HepG2 (cell line): ENCODE measurements at regions not wholly inside any gene's neighbourhood (a gene's known extent, or its start where the extent isn't known, plus 50 kb on each side); places are given as distances from the start of the nearest gene placed in this dataset.

Experiments
- ATAC-seq: fragments of 200-7000 bp; cut with Tn5 transposase; 3 replicates; pipeline ENCODE4 v1.9.1; 2020; ENCODE audit warnings: mild to moderate bottlenecking, moderate library complexity
- BruUV-seq: library from RNA; stranded (reverse); fragments of 400-500 nt; replicated peaks from 2 replicates; lab custom pipeline; 2021; lab: Mats Ljungman, UMichigan
- CTCF ChIA-PET: fragments of 300-600 bp; formaldehyde crosslinking; extraction: SDS; loops from one replicate; lab custom pipeline; 2021; ENCODE audit warnings: low total read pairs, inconsistent platforms, low intra/inter-chr PET ratio; lab: Yijun Ruan, JAX
- POLR2A ChIA-PET: fragments of 350-600 bp; sonication (Branson Sonifier 250); formaldehyde crosslinking; loops from one replicate; lab custom pipeline; 2020; ENCODE audit warnings: antibody characterized with exemption, inconsistent platforms; lab: Yijun Ruan, JAX
- DNase-seq: peaks from one replicate; pipeline ENCODE4 v3.0.0-alpha.2; 2015; ENCODE audit warnings: low spot score
- FAIRE-seq: peaks from 3 replicates; lab custom pipeline; 2011; peaks lifted over from hg19 to GRCh38; lab: Jason Lieb, UNC
- H2AFZ ChIP-seq: one replicate; pipeline ENCODE4 v1.6.1; 2011; ENCODE audit warnings: low read length, inconsistent platforms
- H3K27ac ChIP-seq: fragments of 300-600 bp; 3 replicates; pipeline ENCODE4 v1.8.0; 2011; ENCODE audit warnings: mixed run types, mild to moderate bottlenecking, mixed read lengths, low read length, inconsistent platforms; ENCODE audit not compliant: insufficient read depth; ENCODE audit errors: extremely low read length
- H3K27me3 ChIP-seq, 2 experiments: fragments of 200-600 bp in 1 of 2; 2 replicates in 1 of 2; 3 replicates in 1 of 2; pipeline versions ENCODE4 v1.6.0 to v1.8.0; 2011; ENCODE audit warnings: low read length in 2 of 2, mild to moderate bottlenecking in 2 of 2, moderate library complexity in 2 of 2, inconsistent platforms in 1 of 2; ENCODE audit not compliant: insufficient read depth in 2 of 2, control insufficient read depth in 1 of 2
- H3K36me3 ChIP-seq, 2 experiments: fragments of 200-600 bp in 1 of 2; replicated peaks in 1 of 2; 2 replicates in 1 of 2; 3 replicates in 1 of 2; pipeline versions ENCODE4 v1.5.1 to v1.8.0; 2011; ENCODE audit warnings: low read length in 2 of 2, inconsistent platforms in 1 of 2; ENCODE audit not compliant: insufficient read depth in 2 of 2, control insufficient read depth in 1 of 2
- H3K4me1 ChIP-seq: 2 replicates; pipeline ENCODE4 v1.5.1; 2012; ENCODE audit warnings: low read length, inconsistent platforms; ENCODE audit not compliant: insufficient read depth
- H3K4me2 ChIP-seq: 2 replicates; pipeline ENCODE4 v1.6.0; 2011; ENCODE audit warnings: low read depth, low read length, inconsistent platforms
- H3K4me3 ChIP-seq, 3 experiments: fragments of 200-600 bp in 1 of 3; sonication (generic), shearing (Covaris generic) in 1 of 3; replicated peaks in 1 of 3; 2 replicates each; pipeline ENCODE4 v1.5.1; 2011 to 2016; ENCODE audit warnings: low read length in 3 of 3, inconsistent platforms in 2 of 3, low read depth in 2 of 3, mild to moderate bottlenecking in 2 of 3, control low read depth in 1 of 3, mixed read lengths in 1 of 3; ENCODE audit not compliant: insufficient read depth in 1 of 3
- H3K79me2 ChIP-seq: one replicate; pipeline ENCODE4 v1.6.1; 2011; ENCODE audit warnings: low read length, inconsistent platforms; ENCODE audit not compliant: insufficient read depth
- H3K9ac ChIP-seq: 2 replicates; pipeline ENCODE4 v1.6.0; 2011; ENCODE audit warnings: mild to moderate bottlenecking, low read depth, low read length, inconsistent platforms; ENCODE audit not compliant: insufficient read depth
- H3K9me3 ChIP-seq: 2 replicates; pipeline ENCODE4 v1.5.1; 2012; ENCODE audit warnings: mild to moderate bottlenecking, low read length
- H4K20me1 ChIP-seq: 2 replicates; pipeline ENCODE4 v1.6.0; 2011; ENCODE audit warnings: inconsistent platforms, mild to moderate bottlenecking, low read length, moderate library complexity; ENCODE audit not compliant: insufficient read depth
- ARID2 ChIP-seq: sonication (generic); formaldehyde crosslinking; IDR thresholded peaks from 2 replicates; pipeline ENCODE4 v1.8.1; 2022; ENCODE audit warnings: mild to moderate bottlenecking, missing genetic modification reagents, borderline replicate concordance
- ATF2 ChIP-seq: sonication (generic); formaldehyde crosslinking; IDR thresholded peaks from 2 replicates; pipeline ENCODE4 v1.4.0; 2020; ENCODE audit warnings: missing genetic modification reagents
- DDIT3 ChIP-seq: sonication (generic); formaldehyde crosslinking; IDR thresholded peaks from 2 replicates; pipeline ENCODE4 v1.4.0; 2020; ENCODE audit warnings: mild to moderate bottlenecking, missing genetic modification reagents
- KLF12 ChIP-seq: sonication (generic); formaldehyde crosslinking; IDR thresholded peaks from 2 replicates; pipeline ENCODE4 v1.4.0; 2020; ENCODE audit warnings: missing genetic modification reagents, borderline replicate concordance
- NFE2L2 ChIP-seq: fragments of 150-350 bp; IDR thresholded peaks from 2 replicates; pipeline ENCODE4 v1.6.1; 2014; ENCODE audit warnings: low read length
- REST ChIP-seq, 2 experiments: IDR thresholded peaks; 2 replicates each; pipeline ENCODE4 v1.6.1; 2011 to 2012; ENCODE audit warnings: low read length in 2 of 2, borderline replicate concordance in 1 of 2, low read depth in 1 of 2, mild to moderate bottlenecking in 1 of 2, moderate library complexity in 1 of 2
- TP53 ChIP-seq: sonication (generic); formaldehyde crosslinking; conservative IDR thresholded peaks from 2 replicates; pipeline ENCODE4 v1.4.0; 2020; ENCODE audit warnings: missing genetic modification reagents
- ZNF124 ChIP-seq: sonication (generic); formaldehyde crosslinking; IDR thresholded peaks from 2 replicates; pipeline ENCODE4 v1.4.0; 2020; ENCODE audit warnings: missing genetic modification reagents
- ZNF431 ChIP-seq: sonication (generic); formaldehyde crosslinking; IDR thresholded peaks from 2 replicates; pipeline ENCODE4 v1.9.0; 2022; ENCODE audit warnings: missing genetic modification reagents, low read depth, mild to moderate bottlenecking, borderline replicate concordance
- ZNF598 ChIP-seq: sonication (generic); formaldehyde crosslinking; IDR thresholded peaks from 2 replicates; pipeline ENCODE4 v1.5.1; 2020; ENCODE audit warnings: mild to moderate bottlenecking, missing genetic modification reagents, borderline replicate concordance
- WGBS: methylation state at CpG from one replicate; pipeline ENCODE4 v1.1.6; 2017; ENCODE audit warnings: low lambda C conversion rate; 5-methylcytosine and 5-hydroxymethylcytosine counted together
- in situ Hi-C: cut with HindIII; loops from 2 replicates; pipeline ENCODE4 v1.10.0; 2017; ENCODE audit warnings: low pct_unique_long_range_greater_than_20kb; ENCODE audit not compliant: extremely low pct_ligation_motif_present
- intact Hi-C: fragments of 100-400 bp; cut with micrococcal nuclease; formaldehyde crosslinking; loops from one replicate; pipeline ENCODE4 v1.10.0; 2022; ENCODE audit not compliant: unreplicated experiment
- TF ChIP-seq, protein P1 (sequence below): sonication (generic); formaldehyde crosslinking; IDR thresholded peaks from 2 replicates; pipeline ENCODE4 v1.4.0; 2020; ENCODE audit warnings: missing genetic modification reagents

DNA sequence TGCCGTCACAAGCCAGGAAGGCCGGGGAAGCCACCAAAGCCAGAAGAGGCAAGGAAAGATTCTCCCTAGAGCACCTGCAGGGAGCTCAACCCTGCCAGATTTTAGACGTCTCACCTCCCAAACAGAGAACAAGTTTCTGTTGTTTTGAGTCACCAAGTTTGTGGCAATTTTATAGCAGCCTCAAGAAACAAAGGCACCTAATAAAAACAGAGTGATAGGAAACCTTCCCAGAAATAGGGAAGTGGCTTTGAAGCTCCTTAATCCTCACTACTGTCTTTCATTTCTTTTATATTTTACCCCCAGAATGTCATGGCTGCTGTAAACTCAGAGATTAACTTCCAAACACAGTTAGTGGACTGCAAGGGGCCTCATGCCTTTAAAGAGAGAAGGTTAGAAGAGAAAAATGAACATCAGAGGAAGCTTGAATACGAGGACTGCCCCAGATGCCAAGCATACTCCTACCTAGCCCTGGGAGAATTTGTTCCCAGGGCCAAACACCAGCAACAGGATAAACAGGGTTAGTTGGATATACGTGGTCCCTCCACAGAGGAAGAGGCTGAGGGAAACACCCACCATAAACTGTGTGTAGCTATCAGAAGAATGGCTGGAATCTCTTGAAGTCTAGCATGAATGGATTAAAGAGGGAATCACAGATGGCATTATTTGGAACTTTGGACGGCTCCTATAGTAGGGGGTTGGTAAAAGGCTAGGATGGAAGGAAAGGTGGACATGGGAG lies 148.3 kb downstream of the KCNA5 start:
- Histone ChIP-seq H3K36me3 (no peaks in the 10 kb centered on the region), H3K9me3 (no peaks in the 10 kb centered on the region), H3K4me2 (no peak overlapping the region), H3K27me3 (peaks cover 0 to 1% of the 10 kb centered on the region in 2 experiments; a peak in 2 of 5 replicates), H3K4me1 (no peaks in the 10 kb centered on the region), H3K27ac (no peak overlapping the region), H4K20me1 (no peaks in the 10 kb centered on the region), H3K4me3 (no peak overlapping the region), H3K79me2 (no peaks in the 10 kb centered on the region), H3K9ac (no peak overlapping the region), H2AFZ (no peak overlapping the region)
- no peak for DNase-seq
- no peak for FAIRE-seq
- in situ Hi-C loops (loop anchor here (10.0 kb wide), 1 partner anchor 603 kb away; no protein-coding TSS in a partner anchor), intact Hi-C loops (loop anchor here (5.0 kb wide), 1 partner anchor 395 kb away; no protein-coding TSS in a partner anchor)
- TF ChIP-seq ARID2: no peak
- TF ChIP-seq ATF2 (CRISPR knock-in tag): no peak
- TF ChIP-seq NFE2L2: no peak
- TF ChIP-seq ZNF598 (CRISPR knock-in tag): no peak
- no peak for TF ChIP-seq KLF12 (CRISPR knock-in tag)
- no peak for TF ChIP-seq ZNF124 (CRISPR knock-in tag)
- TF ChIP-seq TP53: no peak
- no peak for TF ChIP-seq ZNF431
- TF ChIP-seq DDIT3 (CRISPR knock-in tag): no peak
- no peak for TF ChIP-seq REST (IDR thresholded peaks at IDR 0.05; ENCODE audit: borderline replicate concordance in 1 of 2, low read depth in 1 of 2, low read length in 2 of 2)
- TF ChIP-seq, protein P1, sequence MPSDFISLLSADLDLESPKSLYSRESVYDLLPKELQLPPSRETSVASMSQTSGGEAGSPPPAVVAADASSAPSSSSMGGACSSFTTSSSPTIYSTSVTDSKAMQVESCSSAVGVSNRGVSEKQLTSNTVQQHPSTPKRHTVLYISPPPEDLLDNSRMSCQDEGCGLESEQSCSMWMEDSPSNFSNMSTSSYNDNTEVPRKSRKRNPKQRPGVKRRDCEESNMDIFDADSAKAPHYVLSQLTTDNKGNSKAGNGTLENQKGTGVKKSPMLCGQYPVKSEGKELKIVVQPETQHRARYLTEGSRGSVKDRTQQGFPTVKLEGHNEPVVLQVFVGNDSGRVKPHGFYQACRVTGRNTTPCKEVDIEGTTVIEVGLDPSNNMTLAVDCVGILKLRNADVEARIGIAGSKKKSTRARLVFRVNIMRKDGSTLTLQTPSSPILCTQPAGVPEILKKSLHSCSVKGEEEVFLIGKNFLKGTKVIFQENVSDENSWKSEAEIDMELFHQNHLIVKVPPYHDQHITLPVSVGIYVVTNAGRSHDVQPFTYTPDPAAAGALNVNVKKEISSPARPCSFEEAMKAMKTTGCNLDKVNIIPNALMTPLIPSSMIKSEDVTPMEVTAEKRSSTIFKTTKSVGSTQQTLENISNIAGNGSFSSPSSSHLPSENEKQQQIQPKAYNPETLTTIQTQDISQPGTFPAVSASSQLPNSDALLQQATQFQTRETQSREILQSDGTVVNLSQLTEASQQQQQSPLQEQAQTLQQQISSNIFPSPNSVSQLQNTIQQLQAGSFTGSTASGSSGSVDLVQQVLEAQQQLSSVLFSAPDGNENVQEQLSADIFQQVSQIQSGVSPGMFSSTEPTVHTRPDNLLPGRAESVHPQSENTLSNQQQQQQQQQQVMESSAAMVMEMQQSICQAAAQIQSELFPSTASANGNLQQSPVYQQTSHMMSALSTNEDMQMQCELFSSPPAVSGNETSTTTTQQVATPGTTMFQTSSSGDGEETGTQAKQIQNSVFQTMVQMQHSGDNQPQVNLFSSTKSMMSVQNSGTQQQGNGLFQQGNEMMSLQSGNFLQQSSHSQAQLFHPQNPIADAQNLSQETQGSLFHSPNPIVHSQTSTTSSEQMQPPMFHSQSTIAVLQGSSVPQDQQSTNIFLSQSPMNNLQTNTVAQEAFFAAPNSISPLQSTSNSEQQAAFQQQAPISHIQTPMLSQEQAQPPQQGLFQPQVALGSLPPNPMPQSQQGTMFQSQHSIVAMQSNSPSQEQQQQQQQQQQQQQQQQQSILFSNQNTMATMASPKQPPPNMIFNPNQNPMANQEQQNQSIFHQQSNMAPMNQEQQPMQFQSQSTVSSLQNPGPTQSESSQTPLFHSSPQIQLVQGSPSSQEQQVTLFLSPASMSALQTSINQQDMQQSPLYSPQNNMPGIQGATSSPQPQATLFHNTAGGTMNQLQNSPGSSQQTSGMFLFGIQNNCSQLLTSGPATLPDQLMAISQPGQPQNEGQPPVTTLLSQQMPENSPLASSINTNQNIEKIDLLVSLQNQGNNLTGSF: no peak
- CTCF ChIA-PET: no interaction called here
- 11% methylated on average over 6 of the region's 6 CpGs for WGBS
- BruUV-seq: no TSS peak
- POLR2A ChIA-PET: no interaction called here
- ATAC-seq: no peak
